PC-3 (cell line): ENCODE measurements at regions not wholly inside any gene's neighbourhood (a gene's known extent, or its start where the extent isn't known, plus 50 kb on each side); places are given as distances from the start of the nearest gene placed in this dataset.

ENCODE experiments used
- ATAC-seq: fragments of 200-7000 bp; cut with Tn5 transposase; 2 replicates; pipeline ENCODE4 v1.9.1; 2020; ENCODE audit warnings: mild to moderate bottlenecking, moderate library complexity
- BruUV-seq: library from RNA; stranded (reverse); fragments of 400-500 nt; replicated peaks from 2 replicates; lab custom pipeline; 2021; lab: Mats Ljungman, UMichigan
- CTCF ChIA-PET: fragments of 300-600 bp; sonication (Branson Sonifier 250); formaldehyde crosslinking; loops from one replicate; lab custom pipeline; 2022; ENCODE audit warnings: antibody characterized with exemption; lab: Charles Lee
- POLR2A ChIA-PET: fragments of 300-600 bp; sonication (Branson Sonifier 250); formaldehyde crosslinking; loops from one replicate; lab custom pipeline; 2022; ENCODE audit warnings: antibody characterized with exemption; ENCODE audit not compliant: unreplicated experiment; lab: Charles Lee
- DNase-seq: peaks from one replicate; pipeline ENCODE4 v3.0.0-alpha.2; 2015
- H2AFZ ChIP-seq: fragments of 300-600 bp; sonication (generic); 2 replicates; pipeline ENCODE4 v1.6.0; 2016; ENCODE audit warnings: antibody characterized with exemption, low read length
- H3F3A ChIP-seq: fragments of 300-600 bp; sonication (generic); one replicate; pipeline ENCODE4 v1.6.0; 2017; ENCODE audit warnings: antibody characterized with exemption, low read length, control low read depth, mild to moderate bottlenecking; ENCODE audit not compliant: unreplicated experiment
- H3K27ac ChIP-seq: fragments of 300-600 bp; sonication (generic); 2 replicates; pipeline ENCODE4 v1.5.1; 2016; ENCODE audit warnings: mild to moderate bottlenecking, low read length
- H3K27me3 ChIP-seq: fragments of 300-600 bp; sonication (generic); 2 replicates; pipeline ENCODE4 v1.6.1; 2016; ENCODE audit warnings: low read length, mixed read lengths
- H3K36me3 ChIP-seq: fragments of 300-600 bp; sonication (generic); 2 replicates; pipeline ENCODE4 v1.6.1; 2016; ENCODE audit warnings: low read depth, mixed run types, low read length, mixed read lengths
- H3K4me1 ChIP-seq: fragments of 300-600 bp; sonication (generic); 2 replicates; pipeline ENCODE4 v1.5.1; 2016; ENCODE audit warnings: low read length; ENCODE audit not compliant: insufficient read depth
- H3K4me2 ChIP-seq: fragments of 300-600 bp; sonication (generic); 2 replicates; pipeline ENCODE4 v1.6.0; 2016; ENCODE audit warnings: low read length
- H3K4me3 ChIP-seq: fragments of 300-600 bp; sonication (generic); 2 replicates; pipeline ENCODE4 v1.5.1; 2016; ENCODE audit warnings: mild to moderate bottlenecking, low read length, mixed read lengths
- H3K79me2 ChIP-seq: fragments of 300-600 bp; sonication (generic); 2 replicates; pipeline ENCODE4 v1.6.1; 2017; ENCODE audit warnings: low read length, mixed read lengths
- H3K9ac ChIP-seq: fragments of 300-600 bp; sonication (generic); 2 replicates; pipeline ENCODE4 v1.6.0; 2016; ENCODE audit warnings: mild to moderate bottlenecking, low read length
- H3K9me2 ChIP-seq: fragments of 300-600 bp; sonication (generic); replicated peaks from 2 replicates; pipeline ENCODE4 v1.6.1; 2016; ENCODE audit warnings: mixed run types, low read length, mixed read lengths
- H3K9me3 ChIP-seq: fragments of 300-600 bp; sonication (generic); 2 replicates; pipeline ENCODE4 v1.6.1; 2016; ENCODE audit warnings: low read length, mixed read lengths
- H4K20me1 ChIP-seq: fragments of 300-600 bp; sonication (generic); 2 replicates; pipeline ENCODE4 v1.6.1; 2016; ENCODE audit warnings: low read length, mixed read lengths
- CTCF ChIP-seq: fragments of 300-600 bp; sonication (generic); conservative IDR thresholded peaks from 2 replicates; pipeline ENCODE4 v1.5.1; 2017; ENCODE audit warnings: antibody characterized with exemption, low read depth, mild to moderate bottlenecking, low read length
- EZH2 ChIP-seq: fragments of 300-600 bp; sonication (generic); IDR thresholded peaks from one replicate; pipeline ENCODE4 v1.6.1; 2017; ENCODE audit warnings: antibody characterized with exemption, mild to moderate bottlenecking, low read length; ENCODE audit not compliant: unreplicated experiment
- EZH2phosphoT487 ChIP-seq: fragments of 300-600 bp; sonication (generic); IDR thresholded peaks from 2 replicates; pipeline ENCODE4 v1.6.1; 2018; ENCODE audit warnings: mild to moderate bottlenecking, antibody characterized with exemption, low read length, borderline replicate concordance
- intact Hi-C: fragments of 100-400 bp; cut with micrococcal nuclease; formaldehyde crosslinking; loops from 2 replicates; pipeline ENCODE4 v1.9.0; 2023

GRCh38 chr21:28280611-28281010 is 712.1 kb downstream of the LTN1 start:
- POLR2A ChIA-PET, result interaction anchor here (0.6 kb wide), 1 partner anchor 1061 kb away, joined by 10 read pairs; no protein-coding TSS in a partner anchor
- no peaks in the 10 kb centered on the region for H3K9me2 ChIP-seq
- peaks cover 10% of the 10 kb centered on the region for H3K4me1 ChIP-seq
- H3K9me3 ChIP-seq, result no peaks in the 10 kb centered on the region
- ATAC-seq, result no peak
- no peaks in the 10 kb centered on the region for H3F3A ChIP-seq
- H3K27ac ChIP-seq, result no peak overlapping the region
- H3K79me2 ChIP-seq, result no peaks in the 10 kb centered on the region
- no peaks in the 10 kb centered on the region for H4K20me1 ChIP-seq
- BruUV-seq, result no TSS peak
- TF ChIP-seq CTCF (no peak), EZH2 (no peak), EZH2phosphoT487 (no peak)
- intact Hi-C loops, result no loop called here
- no peak overlapping the region for H3K4me3 ChIP-seq
- H2AFZ ChIP-seq, result no peak overlapping the region
- no peak overlapping the region for H3K4me2 ChIP-seq
- DNase-seq, result no peak
- H3K36me3 ChIP-seq, result no peaks in the 10 kb centered on the region
- H3K9ac ChIP-seq, result no peak overlapping the region
- CTCF ChIA-PET, result interaction anchor here (0.5 kb wide), 1 partner anchor 227 kb away, joined by 7 read pairs; no protein-coding TSS in a partner anchor
- H3K27me3 ChIP-seq, result no peaks in the 10 kb centered on the region

- intact Hi-C loops, result no loop called here
- Histone ChIP-seq H3K79me2 (no peaks in the 10 kb centered on the region), H3K27ac (no peak overlapping the region), H3K4me2 (no peak overlapping the region), H3K4me3 (no peak overlapping the region), H3K9me3 (no peaks in the 10 kb centered on the region), H2AFZ (no peak overlapping the region), H3K36me3 (no peaks in the 10 kb centered on the region), H3K27me3 (no peaks in the 10 kb centered on the region), H4K20me1 (no peaks in the 10 kb centered on the region), H3K9ac (no peak overlapping the region), H3K9me2 (no peaks in the 10 kb centered on the region), H3F3A (no peaks in the 10 kb centered on the region), H3K4me1 (no peaks in the 10 kb centered on the region)
- CTCF ChIA-PET, result no interaction called here
- ATAC-seq, result no peak
- TF ChIP-seq EZH2phosphoT487, result no peak
- TF ChIP-seq CTCF, result no peak
- TF ChIP-seq EZH2, result no peak
- POLR2A ChIA-PET, result interaction anchor here (0.6 kb wide), 1 partner anchor 66 kb away, joined by 6 read pairs; no protein-coding TSS in a partner anchor
- no peak for DNase-seq
- no TSS peak for BruUV-seq
Observed at GRCh38 chr21:28277324-28277723, 715.4 kb downstream of the LTN1 start.

- no peaks in the 10 kb centered on the region for H3K79me2 ChIP-seq
- peaks cover 7% of the 10 kb centered on the region for H3K4me1 ChIP-seq
- no TSS peak for BruUV-seq
- no peak for TF ChIP-seq CTCF
- TF ChIP-seq EZH2phosphoT487, result no peak
- no peak for TF ChIP-seq EZH2
- POLR2A ChIA-PET, result no interaction called here
- CTCF ChIA-PET, result no interaction called here
- no peak overlapping the region for H3K27ac ChIP-seq
- ATAC-seq (no peak), DNase-seq (no peak)
- H3K9me3 ChIP-seq, result no peaks in the 10 kb centered on the region
- no peak overlapping the region for H3K9ac ChIP-seq
- no peaks in the 10 kb centered on the region for H3F3A ChIP-seq
- H2AFZ ChIP-seq, result no peak overlapping the region
- no peak overlapping the region for H3K4me3 ChIP-seq
- H3K4me2 ChIP-seq, result no peak overlapping the region
- no peaks in the 10 kb centered on the region for H3K27me3 ChIP-seq
- H4K20me1 ChIP-seq, result no peaks in the 10 kb centered on the region
- intact Hi-C loops, result no loop called here
- H3K36me3 ChIP-seq, result no peaks in the 10 kb centered on the region
- H3K9me2 ChIP-seq, result no peaks in the 10 kb centered on the region
Observed at GRCh38 chr21:28272272-28272992, 720.2 kb downstream of the LTN1 start.
